HG02870 (cell line): ENCODE measurements at regions not wholly inside any gene's neighbourhood (a gene's known extent, or its start where the extent isn't known, plus 50 kb on each side); places are given as distances from the start of the nearest gene placed in this dataset.
"Not testable (repeated sequence)": the region's sequence is repeated elsewhere in the genome, so short reads cannot be mapped to it uniquely, and the experiment has no call there.

Source experiments
- ATAC-seq: cut with Tn5 transposase; IDR thresholded peaks from one replicate; pipeline ENCODE4 v1.9.1; 2021; ENCODE audit warnings: mild to moderate bottlenecking, moderate library complexity; ENCODE audit not compliant: unreplicated experiment

GRCh38 chr3:191644291-191644690 lies 183.3 kb downstream of the PYDC2 start:
- ATAC-seq = no peak

GRCh38 chr3:191646242-191646641 lies 185.3 kb downstream of the PYDC2 start:
- ATAC-seq = no peak

DNA sequence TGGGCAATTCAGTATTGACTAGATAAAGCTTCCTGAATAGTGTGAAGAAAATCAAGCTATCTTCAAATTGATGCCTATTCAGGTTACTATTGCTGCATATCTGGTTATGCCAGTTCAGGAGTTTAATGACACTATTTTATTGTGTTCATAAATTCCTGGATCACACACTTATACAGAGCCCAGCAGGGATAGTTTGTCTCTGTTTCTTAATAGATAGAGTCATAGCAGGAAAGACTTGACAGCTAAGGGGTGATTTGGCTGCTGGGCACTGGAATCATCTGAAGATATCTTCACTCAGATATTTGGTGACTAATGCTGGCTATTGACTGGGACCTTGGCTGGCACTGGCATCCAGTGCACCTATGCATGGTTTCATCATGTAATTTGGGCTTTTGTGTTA lies 187.8 kb downstream of the PYDC2 start:
- ATAC-seq = no peak

DNA sequence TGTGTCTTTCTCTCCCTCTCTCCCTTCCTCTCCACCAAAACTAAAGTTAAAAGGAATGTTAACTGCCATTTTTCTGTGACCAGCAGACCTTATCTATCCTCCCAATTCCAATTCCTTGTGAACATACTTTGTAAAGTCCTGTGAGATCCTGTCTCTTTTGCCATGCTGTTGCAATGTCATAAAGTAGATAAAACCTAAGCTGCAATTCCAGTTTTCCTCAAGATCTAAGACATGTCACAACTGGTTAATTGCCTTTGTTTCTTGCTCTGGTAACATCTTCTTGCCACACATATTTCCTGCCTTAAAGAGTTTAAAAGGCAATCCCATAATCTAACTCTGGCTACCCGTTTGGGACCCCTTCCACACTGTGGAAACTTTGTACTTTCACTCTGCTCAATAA lies 188.7 kb downstream of the PYDC2 start:
- no peak for ATAC-seq

DNA sequence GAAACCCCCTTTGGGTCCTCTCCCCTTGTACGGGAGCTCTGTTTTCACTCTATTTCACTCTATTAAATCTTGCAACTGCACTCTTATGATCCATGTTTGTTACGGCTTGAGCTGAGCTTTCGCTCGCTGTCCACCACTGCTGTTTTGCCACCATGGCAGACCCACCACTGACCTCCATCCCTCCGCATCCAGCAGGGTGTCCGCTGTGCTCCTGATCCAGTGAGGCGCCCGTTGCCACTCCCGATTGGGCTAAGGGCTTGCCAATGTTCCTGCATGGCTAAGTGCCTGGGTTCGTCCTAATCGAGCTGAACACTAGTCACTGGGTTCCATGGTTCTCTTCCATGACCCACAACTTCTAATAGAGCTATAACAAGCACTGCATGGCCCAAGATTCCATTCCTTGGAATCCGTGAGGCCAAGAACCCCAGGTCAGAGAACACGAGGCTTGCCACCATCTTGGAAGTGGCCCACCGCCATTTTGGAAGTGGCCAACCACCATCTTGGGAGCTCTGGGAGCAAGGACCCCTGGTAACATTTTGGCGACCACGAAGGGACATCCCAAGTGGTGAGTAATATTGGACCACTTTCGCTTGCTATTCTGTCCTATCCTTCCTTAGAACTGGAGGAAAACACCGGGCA lies 197.9 kb downstream of the PYDC2 start:
- not testable (repeated sequence) for ATAC-seq

GRCh38 chr3:191662150-191662549 lies 201.2 kb downstream of the PYDC2 start:
- ATAC-seq = not testable (repeated sequence)

GRCh38 chr3:191680989-191681597 lies 220.1 kb downstream of the PYDC2 start:
- ATAC-seq = no peak

GRCh38 chr3:191682961-191683360 lies 222.0 kb downstream of the PYDC2 start:
- ATAC-seq = no peak

DNA sequence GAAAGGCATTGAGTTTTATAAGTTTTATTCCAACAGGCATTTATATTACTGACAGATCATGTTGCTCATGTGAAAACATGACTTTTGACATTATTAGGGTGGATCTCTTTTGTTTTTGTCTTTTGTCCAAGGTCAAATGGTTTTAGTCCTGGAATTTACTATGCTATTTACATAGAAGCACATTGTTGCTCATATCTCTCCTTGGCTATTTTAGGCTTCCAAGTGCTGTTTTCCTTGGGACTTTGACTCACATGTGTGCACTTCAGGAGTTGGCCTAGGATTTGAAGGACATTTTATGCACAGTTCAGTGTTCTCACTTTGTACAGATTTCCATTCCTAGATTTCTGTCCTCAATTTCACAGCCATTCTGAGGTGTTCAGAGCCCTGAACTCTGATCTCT lies 225.7 kb downstream of the PYDC2 start:
- no peak for ATAC-seq

- no peak for ATAC-seq
These were observed 227.9 kb downstream of the PYDC2 start for GRCh38 chr3:191688756-191689433.

DNA sequence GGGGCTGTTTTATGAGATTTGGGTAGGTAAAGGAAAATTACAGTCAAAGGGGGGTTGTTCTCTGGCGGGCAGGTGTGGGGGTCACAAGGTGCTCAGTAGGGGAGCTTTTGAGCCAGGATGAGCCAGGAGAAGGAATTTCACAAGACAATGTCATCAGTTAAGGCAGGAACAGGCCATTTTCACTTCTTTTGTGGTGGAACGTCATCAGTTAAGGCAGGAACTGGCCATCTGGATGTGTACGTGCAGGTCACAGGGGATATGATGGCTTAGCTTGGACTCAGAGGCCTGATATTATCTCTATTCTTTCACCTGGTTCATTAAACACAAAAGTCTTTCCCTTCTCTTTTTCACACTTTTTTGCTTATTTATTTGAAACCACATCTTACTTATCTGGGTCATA lies 230.2 kb downstream of the PYDC2 start:
- ATAC-seq = not testable (repeated sequence)

GRCh38 chr3:191695131-191695814 lies 234.3 kb downstream of the PYDC2 start:
- no peak for ATAC-seq

- ATAC-seq = no peak
These were observed 234.8 kb downstream of the PYDC2 start for GRCh38 chr3:191695815-191696153.

DNA sequence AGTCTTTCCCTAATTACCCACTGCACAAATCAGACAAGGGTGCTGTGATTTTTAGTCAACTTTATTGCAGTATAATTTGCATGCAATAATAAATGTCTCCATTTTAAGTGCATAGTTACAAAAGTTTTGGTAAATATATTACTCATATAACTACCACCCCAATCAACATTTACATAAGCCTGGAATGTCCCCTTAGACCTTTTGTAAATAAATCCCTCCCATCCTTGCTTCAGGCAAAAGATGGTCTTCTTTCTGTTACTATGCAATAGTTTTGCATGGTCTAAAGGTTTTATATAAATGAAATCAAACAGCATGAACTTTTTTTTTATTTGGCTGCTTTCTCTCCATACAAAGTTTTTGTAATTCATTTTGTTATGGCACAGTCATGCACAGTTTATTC lies 235.4 kb downstream of the PYDC2 start:
- no peak for ATAC-seq

GRCh38 chr3:191699546-191699945 lies 238.6 kb downstream of the PYDC2 start:
- no peak for ATAC-seq

GRCh38 chr3:191702121-191702520 lies 241.2 kb downstream of the PYDC2 start:
- ATAC-seq = no peak

DNA sequence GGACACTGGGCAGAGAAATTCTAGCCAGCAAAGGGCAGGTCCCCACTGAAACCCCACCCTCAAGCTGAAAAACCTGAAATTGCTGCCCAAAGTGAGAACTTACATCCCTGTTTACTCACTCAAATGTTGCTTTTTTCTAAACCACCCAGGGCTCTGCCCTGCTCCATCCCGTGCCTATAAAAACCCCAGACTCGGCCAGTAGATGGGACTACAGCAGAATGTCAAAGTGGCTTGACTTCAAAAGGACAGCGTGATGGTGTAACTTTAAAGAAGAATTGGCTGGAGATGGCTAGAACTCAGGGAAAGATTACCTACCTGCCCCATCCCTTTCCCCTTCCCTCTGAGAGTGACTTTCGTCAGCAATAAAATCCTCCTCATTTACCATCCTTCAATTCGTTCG lies 246.9 kb downstream of the PYDC2 start:
- ATAC-seq = no peak

- ATAC-seq = no peak
These were observed 254.6 kb downstream of the PYDC2 start for GRCh38 chr3:191715585-191715984.

DNA sequence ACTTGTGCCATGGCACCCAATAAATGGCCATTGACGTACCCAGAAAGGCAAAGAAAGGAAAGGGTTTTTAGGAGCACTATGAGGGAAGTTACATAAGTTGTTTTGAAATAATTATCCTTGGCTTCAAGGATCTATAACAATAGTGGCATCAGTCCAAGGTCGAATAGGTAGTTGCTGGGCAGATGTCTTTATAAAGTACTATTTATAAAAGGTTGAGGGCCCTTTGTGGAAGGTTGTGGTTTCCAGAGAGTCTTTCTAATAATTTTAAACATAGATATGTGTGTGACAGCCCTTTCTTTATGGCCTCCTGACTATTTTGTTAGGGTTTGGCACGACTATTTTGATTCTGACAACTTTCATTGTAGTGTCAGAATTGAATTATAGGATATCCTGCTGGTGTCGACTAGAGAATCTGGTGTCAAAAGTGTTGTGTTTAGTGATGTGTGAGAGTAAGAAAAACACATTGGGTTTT lies 260.5 kb downstream of the PYDC2 start:
- no peak for ATAC-seq

DNA sequence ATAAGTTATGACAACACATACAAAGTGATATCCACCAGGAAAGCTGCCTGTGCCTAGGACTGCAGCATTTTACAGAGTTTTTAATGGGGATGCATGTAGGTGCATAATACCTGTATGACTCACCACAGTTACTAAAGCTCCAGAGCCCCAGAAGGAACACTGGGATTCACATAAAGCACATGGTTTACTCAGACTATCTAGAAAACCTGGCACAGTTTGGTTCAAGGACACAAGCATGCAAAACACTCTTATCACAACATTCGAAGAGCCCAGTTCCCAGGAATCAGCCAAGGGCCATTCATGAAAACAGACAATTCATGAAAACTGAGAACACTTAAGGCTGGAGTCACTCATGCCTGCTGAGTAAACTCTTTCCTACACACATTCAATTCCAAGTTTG lies 261.0 kb downstream of the PYDC2 start:
- no peak for ATAC-seq

DNA sequence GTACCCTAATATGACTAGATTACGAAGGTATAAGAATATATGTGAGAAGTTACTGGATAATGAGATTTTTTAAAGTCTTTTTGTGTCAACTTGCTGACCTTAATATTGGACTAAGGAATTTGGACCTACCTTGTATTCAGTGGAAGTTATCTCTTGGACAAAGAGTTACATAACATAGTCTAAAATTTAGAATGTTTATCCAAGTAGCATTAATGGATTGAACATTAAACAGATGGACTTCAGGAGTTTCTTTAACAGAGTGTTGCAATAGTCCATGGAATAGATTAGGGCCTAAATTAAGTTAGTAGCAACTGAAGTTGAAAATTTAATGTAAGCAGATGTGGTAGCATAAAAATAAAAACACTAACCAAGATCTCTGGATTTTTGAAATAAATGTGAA lies 266.4 kb downstream of the PYDC2 start:
- ATAC-seq = no peak

- ATAC-seq = no peak
These were observed 267.2 kb downstream of the PYDC2 start for GRCh38 chr3:191728186-191728585.
